ENCODE measurements at regions not wholly inside any gene's neighbourhood (a gene's known extent, or its start where the extent isn't known, plus 50 kb on each side); places are given as distances from the start of the nearest gene placed in this dataset.

- TF ChIP-seq ZNF274 (IDR thresholded peaks at IDR 0.05; ENCODE audit: low read depth, low read length), result no peak
- TF ChIP-seq YY1 (IDR thresholded peaks at IDR 0.05; ENCODE audit: insufficient read depth, insufficient read length), result no peak
Observed at GRCh38 chr6:85033547-85033946, 269.1 kb upstream of the TBX18 start.
